PC-3 (cell line): ENCODE measurements at regions not wholly inside any gene's neighbourhood (a gene's known extent, or its start where the extent isn't known, plus 50 kb on each side); places are given as distances from the start of the nearest gene placed in this dataset.

ENCODE experiments used
- EZH2phosphoT487 ChIP-seq: fragments of 300-600 bp; sonication (generic); IDR thresholded peaks from 2 replicates; pipeline ENCODE4 v1.6.1; 2018; ENCODE audit warnings: mild to moderate bottlenecking, antibody characterized with exemption, low read length, borderline replicate concordance
- TF ChIP-seq, protein P1 (sequence below): fragments of 300-600 bp; sonication (generic); conservative IDR thresholded peaks from 2 replicates; pipeline ENCODE4 v1.5.1; 2017; ENCODE audit warnings: antibody characterized with exemption, low read depth, mild to moderate bottlenecking, low read length

DNA sequence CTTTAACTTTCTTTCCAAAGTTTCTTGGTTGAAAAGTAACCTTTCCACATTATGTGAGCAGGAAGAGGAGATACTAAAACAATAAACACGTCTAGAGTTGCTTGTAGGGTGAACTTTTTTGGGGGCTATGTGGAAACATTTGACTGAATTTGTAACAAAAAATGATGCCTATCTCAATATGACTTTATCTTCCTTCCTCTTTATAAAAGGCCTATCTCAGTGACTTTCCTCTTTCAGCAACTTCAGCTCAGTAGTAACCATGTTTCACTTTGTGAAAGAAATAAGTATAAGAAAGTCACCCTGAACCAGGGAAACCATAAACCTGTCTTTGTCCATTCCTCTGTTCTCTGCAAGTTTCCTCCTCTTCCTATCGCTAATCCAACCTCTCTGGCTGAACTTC is 124.7 kb upstream of the TMEM164 start:
- TF ChIP-seq EZH2phosphoT487: no peak
- TF ChIP-seq, protein P1, sequence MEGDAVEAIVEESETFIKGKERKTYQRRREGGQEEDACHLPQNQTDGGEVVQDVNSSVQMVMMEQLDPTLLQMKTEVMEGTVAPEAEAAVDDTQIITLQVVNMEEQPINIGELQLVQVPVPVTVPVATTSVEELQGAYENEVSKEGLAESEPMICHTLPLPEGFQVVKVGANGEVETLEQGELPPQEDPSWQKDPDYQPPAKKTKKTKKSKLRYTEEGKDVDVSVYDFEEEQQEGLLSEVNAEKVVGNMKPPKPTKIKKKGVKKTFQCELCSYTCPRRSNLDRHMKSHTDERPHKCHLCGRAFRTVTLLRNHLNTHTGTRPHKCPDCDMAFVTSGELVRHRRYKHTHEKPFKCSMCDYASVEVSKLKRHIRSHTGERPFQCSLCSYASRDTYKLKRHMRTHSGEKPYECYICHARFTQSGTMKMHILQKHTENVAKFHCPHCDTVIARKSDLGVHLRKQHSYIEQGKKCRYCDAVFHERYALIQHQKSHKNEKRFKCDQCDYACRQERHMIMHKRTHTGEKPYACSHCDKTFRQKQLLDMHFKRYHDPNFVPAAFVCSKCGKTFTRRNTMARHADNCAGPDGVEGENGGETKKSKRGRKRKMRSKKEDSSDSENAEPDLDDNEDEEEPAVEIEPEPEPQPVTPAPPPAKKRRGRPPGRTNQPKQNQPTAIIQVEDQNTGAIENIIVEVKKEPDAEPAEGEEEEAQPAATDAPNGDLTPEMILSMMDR: no peak
